Astrocyte of the spinal cord (primary cell): ENCODE measurements at regions not wholly inside any gene's neighbourhood (a gene's known extent, or its start where the extent isn't known, plus 50 kb on each side); places are given as distances from the start of the nearest gene placed in this dataset.

ENCODE experiments used
- DNase-seq: peaks from one replicate; pipeline ENCODE4 v3.0.0; 2011; ENCODE audit warnings: low read depth, low spot score
- H3K4me3 ChIP-seq: 2 replicates; pipeline ENCODE4 v1.5.1; 2011; ENCODE audit warnings: low read depth, mild to moderate bottlenecking, low read length, moderate library complexity
- in situ Hi-C: cut with HindIII; loops from 2 replicates; pipeline ENCODE4 v1.10.0; 2017; ENCODE audit warnings: low sequenced_read_pairs
- TF ChIP-seq, protein P1 (sequence below): IDR thresholded peaks from 2 replicates; pipeline ENCODE4 v1.5.1; 2012; ENCODE audit warnings: low read depth, mild to moderate bottlenecking, low read length, inconsistent platforms

DNA sequence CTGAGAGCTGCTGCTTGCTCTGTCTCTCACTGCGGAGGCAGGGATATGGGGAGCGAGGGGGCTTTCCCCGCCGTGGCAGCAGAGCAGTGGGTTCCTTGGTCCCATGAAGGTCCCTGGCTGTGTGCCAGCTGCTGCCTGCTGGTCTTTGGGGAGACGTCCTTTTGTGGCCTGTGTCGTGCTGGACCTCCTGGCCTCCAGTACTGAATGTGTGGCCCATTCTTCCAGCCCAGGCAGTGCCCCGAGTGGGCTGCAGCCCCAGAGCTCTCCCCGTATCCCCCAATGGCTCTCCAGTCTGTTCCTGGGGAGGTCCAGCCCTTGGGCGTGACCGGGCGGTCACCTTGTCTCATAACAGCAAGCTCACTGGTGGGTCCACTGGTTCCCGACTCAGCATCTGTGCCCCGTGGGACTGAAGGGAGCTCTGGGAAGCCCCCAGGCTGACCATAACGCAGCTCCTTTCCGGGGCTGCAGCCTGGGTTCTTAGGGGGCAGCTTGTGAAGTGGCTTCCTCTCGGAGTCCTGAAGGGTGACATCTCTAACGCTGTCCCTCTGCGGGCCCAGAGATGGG is 115.6 kb downstream of the SMIM20 start:
- DNase-seq = no peak
- no peak overlapping the region for H3K4me3 ChIP-seq
- TF ChIP-seq, protein P1, sequence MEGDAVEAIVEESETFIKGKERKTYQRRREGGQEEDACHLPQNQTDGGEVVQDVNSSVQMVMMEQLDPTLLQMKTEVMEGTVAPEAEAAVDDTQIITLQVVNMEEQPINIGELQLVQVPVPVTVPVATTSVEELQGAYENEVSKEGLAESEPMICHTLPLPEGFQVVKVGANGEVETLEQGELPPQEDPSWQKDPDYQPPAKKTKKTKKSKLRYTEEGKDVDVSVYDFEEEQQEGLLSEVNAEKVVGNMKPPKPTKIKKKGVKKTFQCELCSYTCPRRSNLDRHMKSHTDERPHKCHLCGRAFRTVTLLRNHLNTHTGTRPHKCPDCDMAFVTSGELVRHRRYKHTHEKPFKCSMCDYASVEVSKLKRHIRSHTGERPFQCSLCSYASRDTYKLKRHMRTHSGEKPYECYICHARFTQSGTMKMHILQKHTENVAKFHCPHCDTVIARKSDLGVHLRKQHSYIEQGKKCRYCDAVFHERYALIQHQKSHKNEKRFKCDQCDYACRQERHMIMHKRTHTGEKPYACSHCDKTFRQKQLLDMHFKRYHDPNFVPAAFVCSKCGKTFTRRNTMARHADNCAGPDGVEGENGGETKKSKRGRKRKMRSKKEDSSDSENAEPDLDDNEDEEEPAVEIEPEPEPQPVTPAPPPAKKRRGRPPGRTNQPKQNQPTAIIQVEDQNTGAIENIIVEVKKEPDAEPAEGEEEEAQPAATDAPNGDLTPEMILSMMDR = no peak
- in situ Hi-C loops = no loop called here

DNA sequence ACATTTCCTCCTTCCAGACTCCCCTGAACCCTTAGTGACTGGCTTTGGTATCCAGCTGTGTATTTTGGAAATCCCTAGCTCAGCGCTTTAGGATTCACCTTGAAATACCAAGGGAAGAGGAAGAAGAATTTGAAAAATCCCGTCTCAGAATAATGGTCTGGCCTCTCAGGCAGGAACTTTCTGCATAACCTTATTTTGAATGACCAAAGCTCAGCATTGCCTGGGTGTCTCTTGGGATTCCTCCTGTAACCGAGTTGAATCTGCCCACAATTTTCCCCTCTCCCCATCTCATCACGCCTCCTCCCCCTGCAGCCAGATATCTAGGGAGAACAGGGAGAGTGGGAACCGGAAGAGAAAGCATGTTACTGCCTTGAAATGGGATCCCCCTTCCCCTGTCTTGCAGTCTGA is 116.2 kb downstream of the SMIM20 start:
- no peak for DNase-seq
- TF ChIP-seq, protein P1 = no peak
- in situ Hi-C loops = no loop called here
- no peak overlapping the region for H3K4me3 ChIP-seq

DNA sequence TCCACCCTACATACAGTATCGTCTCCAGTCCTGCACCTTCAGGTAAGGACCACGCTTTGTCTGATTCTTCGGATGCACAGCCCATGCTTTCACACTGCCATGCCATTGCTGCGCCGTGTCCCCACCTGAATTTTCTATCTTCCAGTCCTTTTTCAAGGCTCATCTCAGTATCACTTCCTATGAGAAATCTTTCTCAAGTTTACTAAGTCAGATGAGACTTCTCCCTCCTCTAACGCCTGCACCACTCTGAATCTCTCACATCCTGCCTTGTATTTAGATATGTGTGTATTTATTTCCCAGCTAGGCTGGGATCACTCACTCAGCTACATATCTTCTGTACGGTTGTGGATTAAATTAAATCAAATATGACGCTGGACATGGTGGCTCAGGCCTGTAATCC is 116.8 kb downstream of the SMIM20 start:
- TF ChIP-seq, protein P1 = no peak
- in situ Hi-C loops = no loop called here
- no peak overlapping the region for H3K4me3 ChIP-seq
- no peak for DNase-seq

DNA sequence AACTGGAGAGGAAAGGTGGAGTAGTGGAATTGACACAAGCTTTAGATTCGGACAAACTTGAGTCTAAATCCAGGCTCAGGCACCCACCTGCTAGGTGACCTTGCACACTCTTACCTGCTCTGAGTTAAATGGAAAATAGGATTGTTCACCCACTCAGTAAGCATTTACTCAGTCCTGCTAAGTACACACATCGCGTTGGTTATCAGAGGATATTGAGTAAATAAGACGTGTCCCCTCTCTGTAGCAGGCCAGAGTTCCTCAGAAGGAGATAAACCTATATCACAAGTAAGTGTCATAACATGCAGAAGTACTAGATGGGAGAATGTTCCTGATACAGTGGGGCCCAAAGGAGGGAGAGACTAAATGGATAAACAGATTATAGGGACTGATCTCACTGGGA is 117.7 kb downstream of the SMIM20 start:
- no peak overlapping the region for H3K4me3 ChIP-seq
- DNase-seq = no peak
- TF ChIP-seq, protein P1 = no peak
- in situ Hi-C loops = no loop called here

DNA sequence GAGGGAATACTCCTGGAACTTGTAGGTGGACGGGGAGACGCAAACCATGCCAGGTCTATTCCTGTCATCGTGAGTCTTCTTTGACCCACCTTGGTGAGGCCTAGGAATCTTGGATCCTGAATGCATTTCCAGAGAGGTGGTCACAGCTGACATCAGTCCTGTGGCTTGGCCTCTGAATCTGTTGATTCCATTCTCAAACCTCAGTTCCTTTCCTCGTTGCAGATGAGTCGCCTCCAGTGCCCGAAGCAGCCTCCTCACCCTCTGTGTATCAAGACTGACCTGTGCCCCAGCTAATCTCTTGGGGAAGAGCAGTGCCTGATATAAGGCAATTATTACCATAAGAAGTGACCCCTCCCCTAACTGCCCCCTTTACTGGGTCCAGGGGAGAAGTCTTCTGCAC is 118.1 kb downstream of the SMIM20 start:
- peak; percentile 72 for DNase-seq
- TF ChIP-seq, protein P1 = no peak

DNA sequence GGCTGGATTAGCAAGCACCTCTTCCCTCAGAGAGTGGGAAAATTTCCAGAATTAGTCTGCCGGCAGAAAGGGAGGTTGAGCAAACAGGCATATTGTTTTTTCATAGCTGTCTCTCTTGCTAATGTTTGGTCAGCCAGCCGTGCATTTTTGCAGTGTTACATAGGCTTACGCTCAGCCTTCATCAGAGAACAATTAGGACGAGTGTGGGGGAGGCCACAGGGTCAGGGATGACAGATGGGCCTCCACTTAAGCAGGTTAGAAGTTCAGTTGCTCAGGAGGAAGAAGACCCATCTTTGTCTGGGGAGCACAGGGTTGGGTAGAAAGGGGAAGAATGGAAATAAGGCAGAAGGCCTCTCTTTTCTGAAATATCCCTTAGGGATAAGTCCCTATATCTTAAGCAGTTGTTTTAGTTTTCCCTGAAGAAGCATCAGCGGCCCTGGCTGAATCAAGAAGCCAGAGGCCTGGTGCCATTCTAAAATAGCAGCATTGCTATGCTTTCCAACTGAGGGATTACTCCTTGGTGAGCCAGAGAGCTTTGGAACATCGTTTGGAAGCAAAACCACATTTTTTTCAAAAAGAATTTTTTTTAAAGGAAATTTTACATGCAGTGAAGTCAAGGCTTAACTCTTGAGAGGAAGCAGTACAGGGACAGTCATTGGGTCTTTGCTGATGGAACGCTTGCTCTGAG is 118.8 kb downstream of the SMIM20 start:
- TF ChIP-seq, protein P1 = no peak
- in situ Hi-C loops = no loop called here
- no peak overlapping the region for H3K4me3 ChIP-seq
- DNase-seq = peak; percentile 92

More for the DNA sequence above, 118.1 kb downstream of the SMIM20 start:
- no peak overlapping the region for H3K4me3 ChIP-seq
- in situ Hi-C loops = no loop called here
